EL (cell line): ENCODE measurements at regions not wholly inside any gene's neighbourhood (a gene's known extent, or its start where the extent isn't known, plus 50 kb on each side); places are given as distances from the start of the nearest gene placed in this dataset.

ENCODE experiments used
- DNase-seq: peaks from one replicate; pipeline ENCODE4 v3.0.0-alpha.2; 2016

DNA sequence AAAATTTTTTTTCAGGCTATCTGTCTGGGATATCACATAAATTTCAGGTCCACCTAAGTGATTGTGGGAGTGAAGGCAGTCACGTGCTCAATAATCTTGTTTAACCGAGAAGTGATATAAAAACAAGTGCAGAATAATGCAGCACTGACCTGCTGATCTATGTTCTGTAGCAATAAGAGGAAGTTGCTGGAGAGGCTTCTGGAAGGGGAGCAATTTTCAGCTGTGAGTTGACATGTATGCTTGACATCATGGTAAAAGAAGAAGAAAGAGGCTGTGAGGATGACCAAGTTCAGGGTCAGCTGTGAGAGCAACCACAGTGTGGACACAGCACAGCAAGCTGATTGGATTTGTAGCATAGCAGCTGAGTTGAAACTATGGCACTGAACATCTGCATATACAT lies 172.0 kb upstream of the PELI2 start:
- DNase-seq: no peak

- DNase-seq: no peak
Observed at GRCh38 chr14:55948399-55948798, 169.8 kb upstream of the PELI2 start.

DNA sequence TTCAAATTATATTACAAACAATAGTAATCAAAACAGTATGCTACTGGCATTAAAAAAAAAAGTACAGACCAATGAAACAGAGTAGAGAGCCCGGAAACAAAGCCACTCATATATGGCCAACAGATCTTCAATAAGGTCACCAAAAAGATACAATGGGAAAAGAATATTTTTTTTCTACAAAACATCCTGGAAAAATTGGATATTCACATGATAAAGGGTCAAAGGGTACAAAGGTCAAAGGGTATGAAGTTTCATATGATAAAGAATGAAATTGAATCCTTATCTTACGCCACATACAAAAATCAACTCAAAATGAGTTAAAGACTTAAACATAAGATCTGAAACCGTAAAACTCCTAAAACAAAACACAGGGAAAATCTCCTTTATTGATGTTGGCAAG lies 168.5 kb upstream of the PELI2 start:
- no peak for DNase-seq

DNA sequence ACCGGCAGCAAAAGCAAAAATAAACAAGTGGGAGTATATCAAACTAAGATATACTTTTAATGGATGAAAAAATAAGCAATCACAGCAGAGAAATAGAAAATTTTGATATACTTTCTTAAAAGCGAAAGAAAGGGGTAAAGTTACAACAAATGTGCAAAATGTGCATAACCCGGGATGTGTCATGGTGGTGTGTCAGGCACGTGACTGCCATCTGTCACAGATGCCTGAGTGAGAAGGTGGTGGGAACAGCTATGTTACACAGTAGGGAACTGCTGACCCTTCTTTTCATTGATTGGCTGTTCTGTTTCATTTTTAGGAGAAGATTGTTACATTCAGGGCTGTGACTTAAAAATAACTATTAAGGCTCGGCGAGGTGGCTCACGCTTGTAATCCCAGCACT lies 168.1 kb upstream of the PELI2 start:
- DNase-seq: no peak

GRCh38 chr14:55951341-55952206 lies 166.6 kb upstream of the PELI2 start:
- DNase-seq: no peak

DNA sequence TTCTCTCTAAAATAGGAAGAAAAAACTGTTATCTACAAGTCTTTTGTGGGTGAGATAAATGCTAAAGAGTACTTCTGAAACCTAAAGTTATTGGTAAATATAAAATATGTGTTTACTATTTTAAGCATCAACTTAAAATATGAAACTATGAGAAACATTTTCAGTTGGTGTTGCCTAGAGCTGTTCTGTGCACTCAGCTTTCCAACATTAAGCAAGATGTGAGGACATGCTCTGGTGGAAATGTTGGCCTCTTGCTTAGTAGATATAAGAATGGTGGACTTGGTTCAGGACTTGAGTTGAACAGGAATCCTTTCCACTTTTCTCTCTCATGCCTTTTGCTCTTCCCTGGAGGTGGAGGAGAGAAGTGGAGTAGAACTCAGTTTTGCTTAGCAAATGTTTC lies 164.1 kb upstream of the PELI2 start:
- DNase-seq: no peak

DNA sequence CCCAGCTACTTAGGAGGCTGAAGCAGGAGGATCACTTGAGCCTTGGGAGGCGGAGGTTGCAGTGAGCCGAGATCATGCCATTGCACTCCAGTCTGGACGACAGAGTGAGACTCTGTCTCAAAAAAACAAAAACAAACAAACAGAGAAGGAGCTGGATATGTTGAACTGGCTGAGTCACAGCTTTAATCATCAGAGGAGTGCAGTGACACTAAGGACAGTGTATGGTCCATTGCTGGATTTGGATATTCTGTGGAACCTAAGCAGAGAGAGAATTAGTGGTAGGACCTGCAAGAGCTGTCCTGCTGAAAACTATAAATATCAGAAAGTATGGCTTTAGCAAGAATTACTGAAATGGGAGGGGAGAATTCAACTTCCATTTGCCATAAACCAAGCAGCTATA lies 163.0 kb upstream of the PELI2 start:
- DNase-seq: no peak

- DNase-seq: no peak
Observed at GRCh38 chr14:55957950-55958349, 160.3 kb upstream of the PELI2 start.

DNA sequence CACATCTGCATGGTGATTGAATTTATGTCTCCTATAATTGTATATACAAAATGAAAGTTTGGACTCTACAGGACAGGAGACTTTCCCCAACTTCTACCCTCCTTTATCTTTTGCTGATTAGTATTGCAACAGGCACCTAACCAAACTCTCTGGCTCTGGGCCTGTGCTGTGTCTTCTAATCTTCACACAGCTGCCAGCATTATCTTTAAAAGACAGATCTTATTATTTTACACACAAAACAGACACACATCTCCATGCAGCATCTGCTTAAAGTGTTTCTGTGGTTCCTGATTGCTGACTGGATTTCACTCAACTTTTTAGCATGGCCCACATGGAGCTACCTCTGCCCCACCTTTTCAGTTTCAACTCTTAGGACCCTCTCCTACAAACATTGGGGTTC lies 154.9 kb upstream of the PELI2 start:
- DNase-seq: no peak

DNA sequence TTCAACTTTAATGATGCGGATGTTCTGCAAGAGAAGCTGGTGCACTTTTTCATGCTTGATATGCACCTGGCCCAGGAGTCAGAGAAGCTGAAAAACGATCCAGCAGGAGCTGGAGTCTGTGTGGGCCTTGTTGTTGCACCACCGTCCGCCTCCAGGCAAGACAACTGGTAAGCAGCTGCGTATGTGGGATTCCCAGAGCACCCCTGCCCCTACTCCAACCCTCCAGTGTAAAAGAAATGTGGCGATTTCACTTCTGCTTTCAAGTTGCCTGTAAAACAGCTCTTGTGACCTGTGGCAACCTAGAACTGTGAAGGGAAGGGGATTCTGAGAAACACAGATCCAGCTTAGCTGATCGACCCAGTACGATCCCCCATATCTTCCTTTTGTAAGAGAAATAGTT lies 154.1 kb upstream of the PELI2 start:
- no peak for DNase-seq

GRCh38 chr14:55964821-55965220 lies 153.4 kb upstream of the PELI2 start:
- DNase-seq: no peak

DNA sequence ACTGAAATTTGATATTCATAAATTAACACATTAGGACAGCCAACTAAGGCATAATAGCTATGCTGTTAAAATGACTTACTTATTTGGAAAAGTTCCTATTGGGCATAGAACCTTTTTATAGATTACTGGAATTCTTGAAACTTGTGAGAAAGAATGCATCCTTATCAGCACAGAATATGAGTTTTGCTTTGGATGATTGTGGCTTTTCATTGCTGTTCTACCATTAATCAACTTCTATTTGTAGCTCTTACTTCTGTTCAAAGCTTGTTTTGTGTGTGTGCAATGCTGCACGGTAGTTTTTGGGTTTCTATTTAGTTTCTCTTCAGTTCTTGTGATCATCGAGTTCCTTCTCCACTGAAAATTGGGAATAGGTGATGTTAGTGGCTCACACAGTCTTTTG lies 152.4 kb upstream of the PELI2 start:
- DNase-seq: no peak

GRCh38 chr14:55968741-55969140 lies 149.5 kb upstream of the PELI2 start:
- DNase-seq: no peak

DNA sequence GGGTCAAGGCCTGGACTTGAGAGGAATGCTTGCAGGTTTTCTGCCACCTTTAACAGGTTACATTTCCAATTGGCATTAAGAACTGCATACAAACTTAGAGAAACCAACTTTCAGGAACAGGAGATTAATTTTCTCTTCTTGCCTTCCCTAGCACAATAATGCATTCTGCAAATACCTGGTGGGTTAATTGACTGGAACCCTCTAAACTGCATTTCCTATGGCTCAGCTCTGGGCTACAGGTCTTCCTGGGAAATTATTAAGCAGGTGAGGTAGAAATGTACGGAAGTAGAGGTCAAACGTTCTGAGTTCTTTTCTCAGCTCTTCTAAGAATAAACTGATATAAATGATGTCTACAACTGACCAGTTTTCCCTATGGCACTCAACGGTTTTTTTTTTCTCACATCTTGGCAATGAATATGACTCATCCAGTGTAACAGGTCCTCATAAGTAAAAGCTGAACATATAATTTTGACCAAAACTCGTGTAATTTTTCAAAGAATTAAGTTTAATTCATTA lies 144.9 kb upstream of the PELI2 start:
- DNase-seq: no peak

DNA sequence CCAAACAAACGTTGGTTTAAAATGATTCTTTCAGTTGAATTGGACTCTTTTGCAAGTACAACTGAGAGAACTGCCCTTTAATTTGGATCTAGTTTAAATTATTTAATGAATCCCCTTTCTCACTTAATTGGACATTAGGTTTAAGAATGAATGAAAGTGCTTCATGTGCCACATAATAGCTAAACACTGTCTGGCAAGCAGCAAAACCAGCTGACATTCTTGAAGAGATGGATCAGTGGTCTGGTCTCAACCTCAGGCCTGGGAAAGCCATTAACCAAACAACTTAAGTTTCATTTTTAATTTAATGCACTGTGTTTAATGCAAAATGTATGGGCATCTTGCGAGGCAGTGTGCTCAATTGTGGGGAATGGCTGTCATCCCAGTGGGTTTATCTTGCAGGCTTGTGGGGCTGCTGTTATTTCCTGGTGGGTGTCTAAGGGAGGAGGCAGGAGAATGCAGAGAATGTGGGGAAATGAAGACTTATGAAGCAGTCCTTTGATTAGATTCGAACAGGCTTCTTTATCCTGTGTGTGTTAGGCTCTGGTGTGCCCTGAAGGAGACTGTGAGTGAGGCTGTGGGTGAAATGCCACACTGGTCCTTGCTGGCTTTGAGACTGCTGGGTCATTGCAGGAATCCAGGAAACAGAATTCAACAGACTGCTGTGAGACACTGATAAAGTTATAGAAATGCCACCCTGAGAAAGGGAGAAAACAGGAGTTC lies 144.1 kb upstream of the PELI2 start:
- DNase-seq: no peak

DNA sequence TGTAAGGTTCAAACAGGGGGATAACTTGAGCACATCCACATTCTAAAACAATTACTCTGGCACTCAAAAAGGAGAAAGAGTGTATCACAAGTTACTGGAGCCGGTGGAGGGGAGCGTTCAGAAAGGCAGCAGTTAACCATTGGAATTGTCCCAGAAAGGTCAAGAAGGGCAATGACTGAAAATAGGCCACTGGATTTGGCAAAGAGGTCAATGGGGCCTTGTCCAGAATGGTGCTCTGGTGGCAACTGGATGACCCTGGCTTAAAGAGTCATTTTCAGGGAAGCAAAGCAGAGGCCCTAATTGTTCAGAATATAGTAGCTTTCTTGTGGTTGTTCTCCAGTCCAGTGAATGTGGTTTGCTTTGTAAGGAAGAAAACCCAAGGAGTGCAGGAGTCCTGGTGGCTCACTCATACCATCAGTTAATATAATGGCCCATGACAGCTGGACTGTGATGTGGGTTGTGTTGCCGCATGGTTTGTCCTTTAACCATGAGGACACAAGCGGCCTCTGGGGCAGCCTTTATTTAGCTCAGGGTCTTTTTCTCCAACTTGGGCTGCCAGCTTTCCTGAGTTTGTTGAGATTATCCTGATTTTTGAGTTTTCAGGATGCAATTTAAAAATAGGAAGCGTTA lies 142.8 kb upstream of the PELI2 start:
- DNase-seq: no peak

- no peak for DNase-seq
Observed at GRCh38 chr14:55976219-55976618, 142.0 kb upstream of the PELI2 start.

DNA sequence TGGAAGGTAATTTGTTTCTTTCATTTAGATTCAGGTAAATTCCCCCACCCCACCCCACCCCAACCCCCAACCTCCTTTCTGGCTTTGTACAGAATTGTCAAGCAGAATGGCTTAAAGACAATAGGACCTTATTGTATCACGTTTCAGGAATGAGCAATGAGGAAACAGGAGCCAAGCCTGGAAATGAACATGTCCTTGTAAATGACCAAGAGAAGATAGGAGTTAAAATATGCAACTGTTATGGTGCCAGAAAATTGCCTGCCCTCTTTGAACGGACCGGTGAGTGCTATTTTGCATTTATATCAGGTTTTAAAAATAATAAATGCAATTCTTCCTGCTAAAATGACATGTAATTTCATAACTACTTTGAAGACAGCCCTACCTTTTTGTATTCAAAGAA lies 141.6 kb upstream of the PELI2 start:
- DNase-seq: no peak

- DNase-seq: no peak
Observed at GRCh38 chr14:55977392-55978150, 140.6 kb upstream of the PELI2 start.

DNA sequence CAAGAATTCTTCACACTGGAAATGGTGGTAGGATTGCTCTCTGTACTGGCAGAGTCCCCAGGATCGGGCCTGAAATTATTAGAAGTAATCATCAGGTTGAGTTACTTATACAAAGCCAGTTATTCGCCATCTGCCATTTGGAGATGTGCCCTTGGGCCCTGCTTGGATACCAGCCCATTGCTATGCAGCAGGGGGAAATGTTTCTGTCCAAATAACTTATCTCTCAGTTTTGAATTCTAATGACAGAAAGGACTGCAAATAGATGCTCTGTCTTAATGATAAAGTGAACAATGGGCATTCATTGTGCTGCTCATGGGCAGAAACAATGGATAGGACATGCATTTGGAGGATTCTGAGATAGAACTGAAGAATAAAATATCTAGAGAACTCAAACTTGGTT lies 139.1 kb upstream of the PELI2 start:
- DNase-seq: no peak

GRCh38 chr14:55979781-55980180 lies 138.4 kb upstream of the PELI2 start:
- no peak for DNase-seq

DNA sequence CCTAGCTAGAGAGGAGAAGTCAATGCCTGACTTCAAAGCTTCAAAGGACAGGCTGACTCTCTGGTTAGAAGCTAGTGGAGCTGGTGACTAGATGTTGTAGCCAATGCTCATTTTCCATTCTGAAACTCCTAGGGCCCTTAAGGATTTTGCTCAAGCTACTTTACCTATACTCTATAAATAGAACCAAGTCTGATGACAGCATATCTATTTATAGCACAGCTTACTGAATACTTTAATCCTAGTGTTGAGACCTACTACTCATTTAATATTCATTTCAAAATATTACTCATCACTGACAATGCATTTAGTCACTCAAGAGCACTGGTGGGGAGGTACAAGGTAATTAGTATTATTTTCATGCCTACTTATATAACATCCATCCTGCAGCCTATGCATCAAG lies 137.2 kb upstream of the PELI2 start:
- no peak for DNase-seq

DNA sequence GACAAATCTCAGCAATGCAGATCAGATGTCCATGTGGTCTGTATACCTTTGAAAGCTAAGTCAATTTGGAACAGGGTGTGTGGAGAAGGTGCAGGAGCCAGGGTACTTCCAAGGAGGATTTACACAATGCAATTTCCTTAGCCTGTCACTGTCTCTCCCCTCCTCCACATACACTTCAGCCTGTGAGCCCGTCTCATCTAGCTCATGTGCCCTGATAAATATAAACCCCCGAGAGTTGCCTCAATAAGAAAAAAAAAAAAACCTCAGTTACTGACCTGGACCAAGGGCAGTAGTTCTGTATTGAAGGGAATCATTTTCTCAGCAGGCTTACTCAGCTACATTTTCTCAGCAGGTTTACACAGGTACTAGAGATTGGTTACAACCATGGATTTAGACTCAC lies 132.1 kb upstream of the PELI2 start:
- DNase-seq: no peak
